ENCODE measurements at regions not wholly inside any gene's neighbourhood (a gene's known extent, or its start where the extent isn't known, plus 50 kb on each side); places are given as distances from the start of the nearest gene placed in this dataset.
"Not testable (repeated sequence)": the region's sequence is repeated elsewhere in the genome, so short reads cannot be mapped to it uniquely, and the experiment has no call there.

GRCh38 chr16:29261427-29262248, 144.9 kb downstream of the NPIPB11 start:
- TF ChIP-seq EP300 (IDR thresholded peaks at IDR 0.05): peak in 1 of 2 donors; percentile 54
- Histone ChIP-seq H3K4me1 (peaks cover 0 to 39% (median 16%) of the 10 kb centered on the region in 4 donors), H3K27ac (peak overlapping the region in 2 of 4 donors; percentile 60 to 65)
- H3K9me3 ChIP-seq; H3K27me3 ChIP-seq; H3K36me3 ChIP-seq; H3K4me3 ChIP-seq; DNase-seq (ENCODE audit: low spot score in 2 of 2): not testable (repeated sequence)
- 36 to 55% methylated on average over 9 to 25 of the region's 37 CpGs for WGBS, 2 donors

- H3K27me3 ChIP-seq; H3K9me3 ChIP-seq; H3K4me3 ChIP-seq; DNase-seq (ENCODE audit: low spot score in 2 of 2); H3K36me3 ChIP-seq: not testable (repeated sequence)
- Histone ChIP-seq H3K27ac (peak overlapping the region in 2 of 4 donors; percentile 56 to 65), H3K4me1 (peaks cover 0 to 38% (median 16%) of the 10 kb centered on the region in 4 donors)
- 52 to 67% methylated on average over 16 to 17 of the region's 25 CpGs for WGBS, 2 donors
Measured at GRCh38 chr16:29260683-29261426, 145.7 kb downstream of the NPIPB11 start.

DNA sequence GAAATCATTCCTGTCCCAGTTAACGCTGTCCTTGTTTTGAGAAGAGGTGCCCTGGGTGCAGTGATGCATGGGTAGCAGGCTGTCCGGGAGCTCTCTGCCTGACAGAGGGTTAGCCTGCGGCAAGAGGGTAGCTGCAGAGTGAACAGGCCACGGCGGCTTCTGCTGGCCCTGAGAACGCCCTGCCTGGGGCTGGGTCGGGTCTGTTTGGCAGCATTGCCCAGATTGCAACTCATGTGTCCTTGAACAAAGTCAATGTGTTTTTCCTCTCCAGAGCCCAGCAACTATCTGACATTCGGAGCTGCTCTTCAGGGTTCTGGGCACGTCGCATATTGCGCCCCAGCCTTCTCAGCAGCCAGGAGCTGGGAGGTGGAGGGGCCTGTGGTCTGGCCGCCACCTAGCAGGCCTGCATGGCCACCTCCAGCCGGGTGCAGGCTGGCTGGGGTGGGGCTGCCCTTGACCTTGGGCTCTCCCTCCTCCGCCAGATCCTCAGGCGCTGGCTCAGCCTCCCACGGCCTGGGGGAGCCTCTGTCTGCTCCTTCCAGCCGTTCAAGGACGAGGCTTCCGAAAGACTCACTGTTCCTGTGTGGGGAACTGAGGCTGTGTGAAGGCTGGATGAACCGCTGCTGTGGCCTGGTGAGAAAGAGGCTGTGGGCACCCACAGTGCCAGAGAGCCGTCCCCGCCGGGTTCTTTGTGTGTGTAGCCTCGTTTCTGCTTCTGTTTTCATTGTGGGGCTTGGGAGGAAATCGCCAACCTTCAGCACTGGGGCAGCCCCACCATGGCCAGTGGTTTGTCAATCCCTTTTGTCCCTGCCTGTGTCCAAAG, 146.7 kb downstream of the NPIPB11 start:
- Histone ChIP-seq H3K4me1 (peaks cover 0 to 34% (median 11%) of the 10 kb centered on the region in 4 donors), H3K27ac (peak overlapping the region in 3 of 4 donors; percentile 30 to 68 (median 65))
- 59 to 61% methylated on average over 10 to 17 of the region's 25 CpGs for WGBS, 2 donors
- H3K9me3 ChIP-seq; H3K36me3 ChIP-seq; H3K27me3 ChIP-seq; H3K4me3 ChIP-seq; DNase-seq (ENCODE audit: low spot score in 2 of 2): not testable (repeated sequence)

DNA sequence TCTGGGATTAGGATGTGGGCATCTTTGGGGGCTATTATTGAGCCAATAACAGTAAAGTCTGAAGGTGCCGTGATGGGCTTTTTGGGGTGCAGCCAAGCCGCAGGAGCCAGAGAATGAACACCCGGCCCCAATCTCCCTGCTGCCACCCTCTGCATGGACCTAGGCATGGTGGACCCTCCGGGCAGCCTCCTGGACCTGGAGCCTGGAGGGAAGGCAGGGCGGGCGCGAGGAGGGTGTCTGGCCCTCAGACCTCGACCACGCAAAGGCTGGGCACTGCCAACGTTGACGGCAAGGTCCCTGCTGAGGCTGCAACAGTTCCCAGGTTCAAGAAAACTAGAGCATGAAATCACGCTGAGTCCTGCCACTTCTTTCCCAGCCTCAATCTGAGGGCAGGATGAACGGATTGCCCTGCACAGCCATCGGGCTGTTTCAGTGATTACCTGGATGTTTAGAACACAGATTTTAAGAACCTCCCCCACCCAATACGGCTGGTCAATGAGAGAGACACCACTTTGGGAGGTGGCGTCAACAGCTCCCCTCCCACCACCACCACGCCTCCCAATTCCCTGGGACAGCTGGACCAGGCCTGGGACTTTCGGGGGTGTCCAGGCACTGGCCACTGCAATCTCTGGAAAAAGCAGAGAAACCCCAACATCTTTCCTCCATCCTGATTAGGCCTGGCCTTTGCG, 147.4 kb downstream of the NPIPB11 start:
- H3K36me3 ChIP-seq; H3K9me3 ChIP-seq; H3K27me3 ChIP-seq; DNase-seq (ENCODE audit: low spot score in 2 of 2); H3K4me3 ChIP-seq: not testable (repeated sequence)
- Histone ChIP-seq H3K4me1 (peaks cover 0 to 27% (median 4%) of the 10 kb centered on the region in 4 donors), H3K27ac (peak overlapping the region in 3 of 4 donors; percentile 30 to 68 (median 65))
- 92 to 93% methylated on average over 15 to 19 of the region's 19 CpGs for WGBS, 2 donors

GRCh38 chr16:29257419-29258336, 148.8 kb downstream of the NPIPB11 start:
- not testable (repeated sequence) for DNase-seq (ENCODE audit: low spot score in 2 of 2); H3K9me3 ChIP-seq; H3K4me3 ChIP-seq; H3K36me3 ChIP-seq; H3K27me3 ChIP-seq
- TF ChIP-seq CTCF (IDR thresholded peaks at IDR 0.05): peak in 3 of 5 experiments; percentile 20 to 42 (median 22)
- WGBS, 2 donors: 73 to 74% methylated on average over 15 to 18 of the region's 18 CpGs
- H3K4me1 ChIP-seq: peaks cover 0 to 22% (median 0%) of the 10 kb centered on the region in 4 donors
- H3K27ac ChIP-seq: peak overlapping the region in 1 of 4 donors; percentile 29

GRCh38 chr16:29256501-29256981, 150.0 kb downstream of the NPIPB11 start:
- H3K27ac ChIP-seq: no peak overlapping the region
- no peaks in the 10 kb centered on the region for H3K27me3 ChIP-seq
- no peak for DNase-seq (ENCODE audit: low spot score in 2 of 2)
- TF ChIP-seq EP300 (IDR thresholded peaks at IDR 0.05): no peak
- TF ChIP-seq POLR2A (IDR thresholded peaks at IDR 0.05): no peak
- no peak for TF ChIP-seq CTCF (IDR thresholded peaks at IDR 0.05)
- H3K9me3 ChIP-seq: no peaks in the 10 kb centered on the region
- peaks cover 0 to 23% (median 0%) of the 10 kb centered on the region in 4 donors for H3K4me1 ChIP-seq
- H3K36me3 ChIP-seq: no peaks in the 10 kb centered on the region
- WGBS, 2 donors: 89 to 90% methylated on average over 26 to 27 of the region's 27 CpGs
- H3K4me3 ChIP-seq: no peak overlapping the region

DNA sequence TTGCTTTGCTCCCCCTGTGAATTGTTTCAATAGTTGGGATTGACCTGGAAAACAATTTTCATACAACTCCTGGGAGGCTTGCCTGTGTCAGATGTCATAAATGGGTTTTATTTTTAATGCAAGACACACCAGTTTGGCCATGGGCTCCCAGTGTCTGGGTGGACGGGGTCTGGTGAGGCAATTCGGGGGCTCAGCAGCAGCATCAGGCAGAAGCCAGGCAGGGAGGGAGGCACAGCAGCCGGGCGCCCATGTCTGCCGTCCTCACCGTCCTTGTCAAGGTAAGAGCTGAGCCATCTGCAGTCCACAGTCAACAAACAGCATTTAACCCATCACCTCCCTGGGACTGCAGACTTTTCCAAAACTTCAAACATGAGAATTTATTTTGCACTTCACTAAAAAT, 150.6 kb downstream of the NPIPB11 start:
- not testable (repeated sequence) for DNase-seq (ENCODE audit: low spot score in 2 of 2); H3K27ac ChIP-seq; H3K36me3 ChIP-seq; H3K27me3 ChIP-seq; H3K9me3 ChIP-seq; H3K4me3 ChIP-seq
- 67 to 85% methylated on average over 6 of the region's 6 CpGs for WGBS, 2 donors
- peaks cover 0 to 22% (median 0%) of the 10 kb centered on the region in 4 donors for H3K4me1 ChIP-seq

- peak overlapping the region in 1 of 4 donors; percentile 29 for H3K27ac ChIP-seq
- H3K27me3 ChIP-seq; H3K4me3 ChIP-seq; H3K36me3 ChIP-seq; H3K9me3 ChIP-seq; DNase-seq (ENCODE audit: low spot score in 2 of 2): not testable (repeated sequence)
- 83 to 84% methylated on average over 3 to 5 of the region's 13 CpGs for WGBS, 2 donors
- peaks cover 0 to 23% (median 0%) of the 10 kb centered on the region in 4 donors for H3K4me1 ChIP-seq
Measured at GRCh38 chr16:29255496-29255796, 151.1 kb downstream of the NPIPB11 start.

All from tibial nerve (tissue), 4 donors.